ENCODE measurements at regions not wholly inside any gene's neighbourhood (a gene's known extent, or its start where the extent isn't known, plus 50 kb on each side); places are given as distances from the start of the nearest gene placed in this dataset.

DNA sequence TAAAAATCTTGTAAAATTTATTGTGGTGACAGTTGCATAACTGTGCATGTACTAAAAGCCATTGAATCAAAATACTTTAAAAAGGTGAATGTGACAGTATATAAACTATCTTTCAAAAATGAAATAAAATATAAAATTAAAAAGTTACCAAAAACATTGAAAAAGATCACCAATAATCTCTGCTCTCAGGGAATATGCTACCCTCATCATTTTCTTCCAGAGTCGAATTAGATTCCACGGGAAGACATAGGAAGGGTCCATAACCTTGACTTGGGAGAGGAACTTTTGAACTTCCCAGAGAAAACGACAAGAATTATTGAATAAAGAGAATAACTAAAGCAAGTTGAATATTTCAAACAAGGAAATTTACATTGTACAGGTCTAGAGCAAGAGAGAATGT, 649.5 kb downstream of the NUP35 start:
- TF ChIP-seq, protein P1, sequence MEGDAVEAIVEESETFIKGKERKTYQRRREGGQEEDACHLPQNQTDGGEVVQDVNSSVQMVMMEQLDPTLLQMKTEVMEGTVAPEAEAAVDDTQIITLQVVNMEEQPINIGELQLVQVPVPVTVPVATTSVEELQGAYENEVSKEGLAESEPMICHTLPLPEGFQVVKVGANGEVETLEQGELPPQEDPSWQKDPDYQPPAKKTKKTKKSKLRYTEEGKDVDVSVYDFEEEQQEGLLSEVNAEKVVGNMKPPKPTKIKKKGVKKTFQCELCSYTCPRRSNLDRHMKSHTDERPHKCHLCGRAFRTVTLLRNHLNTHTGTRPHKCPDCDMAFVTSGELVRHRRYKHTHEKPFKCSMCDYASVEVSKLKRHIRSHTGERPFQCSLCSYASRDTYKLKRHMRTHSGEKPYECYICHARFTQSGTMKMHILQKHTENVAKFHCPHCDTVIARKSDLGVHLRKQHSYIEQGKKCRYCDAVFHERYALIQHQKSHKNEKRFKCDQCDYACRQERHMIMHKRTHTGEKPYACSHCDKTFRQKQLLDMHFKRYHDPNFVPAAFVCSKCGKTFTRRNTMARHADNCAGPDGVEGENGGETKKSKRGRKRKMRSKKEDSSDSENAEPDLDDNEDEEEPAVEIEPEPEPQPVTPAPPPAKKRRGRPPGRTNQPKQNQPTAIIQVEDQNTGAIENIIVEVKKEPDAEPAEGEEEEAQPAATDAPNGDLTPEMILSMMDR (IDR thresholded peaks at IDR 0.05), result no peak
- TF ChIP-seq RFX5 (IDR thresholded peaks at IDR 0.05; ENCODE audit: low read length), result no peak
- no peak for TF ChIP-seq EZH2phosphoT487 (IDR thresholded peaks at IDR 0.05; ENCODE audit: borderline replicate concordance, low read depth)
- no peak for TF ChIP-seq GABPA (IDR thresholded peaks at IDR 0.05; ENCODE audit: low read depth)
- no peak for TF ChIP-seq RAD21 (IDR thresholded peaks at IDR 0.05; ENCODE audit: low read length)
- TF ChIP-seq, protein P2, sequence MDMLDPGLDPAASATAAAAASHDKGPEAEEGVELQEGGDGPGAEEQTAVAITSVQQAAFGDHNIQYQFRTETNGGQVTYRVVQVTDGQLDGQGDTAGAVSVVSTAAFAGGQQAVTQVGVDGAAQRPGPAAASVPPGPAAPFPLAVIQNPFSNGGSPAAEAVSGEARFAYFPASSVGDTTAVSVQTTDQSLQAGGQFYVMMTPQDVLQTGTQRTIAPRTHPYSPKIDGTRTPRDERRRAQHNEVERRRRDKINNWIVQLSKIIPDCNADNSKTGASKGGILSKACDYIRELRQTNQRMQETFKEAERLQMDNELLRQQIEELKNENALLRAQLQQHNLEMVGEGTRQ (IDR thresholded peaks at IDR 0.05; ENCODE audit: borderline replicate concordance, low read depth, low read length), result no peak
- TF ChIP-seq, protein P3, sequence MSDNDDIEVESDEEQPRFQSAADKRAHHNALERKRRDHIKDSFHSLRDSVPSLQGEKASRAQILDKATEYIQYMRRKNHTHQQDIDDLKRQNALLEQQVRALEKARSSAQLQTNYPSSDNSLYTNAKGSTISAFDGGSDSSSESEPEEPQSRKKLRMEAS (IDR thresholded peaks at IDR 0.05; ENCODE audit: low read depth), result no peak
- no peak for TF ChIP-seq ELF1 (IDR thresholded peaks at IDR 0.05)
- TF ChIP-seq EP300 (IDR thresholded peaks at IDR 0.05; ENCODE audit: borderline replicate concordance in 1 of 2, low read depth in 1 of 2, low read length in 1 of 2), result no peak

Data from SK-N-SH (cell line).